IPS-11a (cell line): ENCODE measurements at regions not wholly inside any gene's neighbourhood (a gene's known extent, or its start where the extent isn't known, plus 50 kb on each side); places are given as distances from the start of the nearest gene placed in this dataset.
"Not testable (repeated sequence)": the region's sequence is repeated elsewhere in the genome, so short reads cannot be mapped to it uniquely, and the experiment has no call there.

Experiments used
- H3K4me3 ChIP-seq: one replicate; pipeline ENCODE4 v1.5.1; 2013; ENCODE audit warnings: low read depth, low read length, control low read depth

DNA sequence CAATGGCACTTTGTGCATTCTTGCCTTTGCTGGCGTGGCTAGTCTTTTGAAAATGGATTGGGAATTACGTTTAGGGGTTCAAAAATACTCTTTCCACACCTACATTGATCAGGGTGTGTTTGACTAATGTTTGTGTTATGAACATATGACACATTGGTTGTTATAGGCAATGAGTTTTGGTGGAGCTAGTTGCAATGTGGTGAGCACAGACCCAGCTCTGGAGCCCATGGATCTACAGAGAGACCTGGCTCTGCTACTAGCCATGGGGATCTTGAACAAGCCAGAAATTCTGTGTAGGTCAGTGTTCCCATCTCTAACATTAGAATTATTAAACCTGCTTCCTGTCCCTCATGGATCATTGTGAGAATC is 222.4 kb upstream of the UBL3 start:
- no peak overlapping the region for H3K4me3 ChIP-seq

DNA sequence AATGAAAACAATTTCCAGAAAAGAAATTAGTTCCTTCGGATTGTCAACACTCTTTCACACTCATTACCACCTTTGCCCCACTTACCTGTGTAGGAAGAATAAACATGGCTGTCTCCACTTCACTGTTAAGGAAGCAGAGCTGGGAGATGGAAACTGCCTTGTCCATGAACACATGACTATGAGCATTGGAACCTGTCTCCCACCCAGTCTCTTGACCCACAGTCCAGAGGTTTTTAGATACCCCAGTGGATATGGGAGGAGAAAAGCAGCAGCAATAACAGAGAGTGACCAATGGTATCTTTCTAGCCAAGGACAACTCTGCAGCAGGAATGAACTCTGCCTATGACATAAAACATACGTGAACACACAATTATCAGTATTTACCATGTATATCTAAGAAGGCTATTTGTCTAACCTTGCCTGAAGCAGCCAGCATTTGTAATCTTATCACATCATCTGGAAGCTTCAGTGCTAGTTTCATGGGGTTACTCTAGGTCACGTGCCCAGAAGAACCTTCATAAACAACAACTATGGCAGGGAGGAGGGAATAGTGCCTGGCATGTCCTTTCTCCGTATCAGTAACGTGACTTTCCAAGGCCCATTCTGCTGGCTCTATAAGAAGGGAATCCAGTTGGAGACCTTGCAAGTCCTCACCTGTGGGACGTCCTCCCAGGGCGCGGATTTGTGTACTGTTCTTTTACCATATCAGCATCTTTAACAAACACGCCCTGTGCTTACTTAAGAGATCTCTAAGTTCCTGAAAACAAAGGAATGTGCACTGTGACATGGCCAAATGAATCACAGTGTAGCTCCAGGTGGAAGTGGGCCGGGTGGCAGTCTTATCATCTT is 221.8 kb upstream of the UBL3 start:
- no peak overlapping the region for H3K4me3 ChIP-seq

DNA sequence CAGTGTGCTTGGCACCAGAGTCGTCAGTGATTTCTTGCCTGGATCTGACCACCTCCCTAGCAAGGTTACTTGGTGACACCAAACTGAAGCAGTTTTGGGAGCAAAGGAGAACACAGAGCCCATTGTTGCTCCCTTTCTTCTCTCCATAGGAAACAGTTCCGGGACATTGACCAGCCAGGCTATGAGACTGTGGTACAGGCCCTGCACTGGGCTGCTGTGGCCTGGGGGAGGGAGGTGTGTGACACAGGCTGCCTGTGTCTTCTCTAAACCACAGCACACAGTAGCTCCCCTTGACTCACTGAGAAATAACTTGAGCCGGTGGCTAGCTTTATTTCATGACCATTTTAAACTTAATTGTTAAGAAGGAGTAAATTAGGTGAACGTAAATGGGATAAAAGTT is 214.8 kb upstream of the UBL3 start:
- H3K4me3 ChIP-seq: no peak overlapping the region

DNA sequence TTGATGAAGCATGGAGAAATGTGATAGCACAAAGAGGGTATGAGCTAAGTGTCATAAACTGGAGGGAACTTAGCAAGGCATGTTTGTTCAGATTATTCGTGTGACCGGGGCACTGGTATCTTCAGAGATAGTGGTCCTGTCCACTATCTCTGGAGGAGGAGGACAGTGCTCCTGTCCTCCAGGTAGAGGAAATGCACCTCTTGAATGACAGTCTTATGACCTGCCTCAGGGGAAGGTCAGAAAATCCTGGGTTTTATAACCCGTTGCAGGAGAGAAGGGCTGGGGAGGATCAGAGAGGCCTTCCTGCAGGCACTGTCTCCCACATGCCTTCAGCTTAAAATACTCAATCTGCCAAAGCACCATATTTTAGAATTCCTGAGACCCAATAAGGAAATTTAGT is 213.5 kb upstream of the UBL3 start:
- H3K4me3 ChIP-seq: no peak overlapping the region

DNA sequence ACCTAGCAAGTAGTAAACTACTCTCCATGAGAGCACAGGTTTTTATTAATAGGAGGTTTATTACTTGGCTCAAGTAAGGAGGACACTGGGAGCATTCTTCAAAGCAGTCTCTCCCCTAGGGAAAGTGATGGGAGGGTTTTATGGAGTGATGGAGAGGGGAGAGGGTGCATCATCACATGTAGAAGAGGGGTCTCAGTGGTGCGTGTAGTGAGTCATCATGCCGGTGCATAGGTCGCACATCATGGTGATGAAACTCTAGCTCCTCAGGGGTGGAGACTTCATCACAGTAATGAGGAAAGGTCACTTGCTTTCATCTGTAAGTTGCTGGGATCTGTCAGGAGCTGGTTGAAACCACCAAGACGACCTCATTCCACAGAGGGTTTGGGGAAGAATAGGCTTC is 210.8 kb upstream of the UBL3 start:
- H3K4me3 ChIP-seq: no peak overlapping the region

DNA sequence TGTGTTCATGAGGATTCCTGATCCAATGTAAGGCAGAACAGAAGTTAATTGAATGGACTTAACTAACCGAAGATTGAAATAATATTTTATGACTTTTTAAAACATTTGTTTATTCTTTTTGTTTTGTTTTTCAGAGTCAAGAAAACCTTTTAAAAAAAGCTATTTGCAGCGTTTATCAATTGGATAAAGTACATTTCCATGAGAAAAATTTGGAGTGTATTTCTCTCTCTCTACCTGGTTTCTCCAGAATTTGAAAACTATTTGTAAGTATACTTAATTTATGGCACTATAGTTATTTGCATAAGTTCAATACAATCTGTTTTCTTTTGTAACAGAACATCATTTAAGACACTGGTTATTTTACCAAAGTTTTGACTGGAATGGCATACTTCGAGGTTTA is 208.0 kb upstream of the UBL3 start:
- H3K4me3 ChIP-seq: no peak overlapping the region

DNA sequence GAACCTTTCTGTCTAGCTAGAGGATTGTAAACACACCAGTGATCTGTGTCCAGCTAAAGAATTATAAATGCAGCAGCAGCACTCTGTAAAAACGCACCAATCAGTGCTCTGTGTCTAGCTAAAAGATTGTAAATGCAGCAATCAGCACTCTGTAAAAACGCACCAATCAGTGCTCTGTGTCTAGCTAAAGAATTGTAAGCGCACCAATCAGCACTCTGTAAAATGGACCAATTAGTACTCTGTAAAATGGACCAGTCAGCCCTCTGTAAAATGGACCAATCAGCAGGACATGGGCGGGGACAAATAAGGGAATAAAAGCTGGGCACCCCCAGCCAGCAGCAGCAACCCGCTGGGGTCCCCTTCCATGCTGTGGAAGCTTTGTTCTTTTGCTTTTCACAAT is 204.1 kb upstream of the UBL3 start:
- H3K4me3 ChIP-seq: not testable (repeated sequence)

DNA sequence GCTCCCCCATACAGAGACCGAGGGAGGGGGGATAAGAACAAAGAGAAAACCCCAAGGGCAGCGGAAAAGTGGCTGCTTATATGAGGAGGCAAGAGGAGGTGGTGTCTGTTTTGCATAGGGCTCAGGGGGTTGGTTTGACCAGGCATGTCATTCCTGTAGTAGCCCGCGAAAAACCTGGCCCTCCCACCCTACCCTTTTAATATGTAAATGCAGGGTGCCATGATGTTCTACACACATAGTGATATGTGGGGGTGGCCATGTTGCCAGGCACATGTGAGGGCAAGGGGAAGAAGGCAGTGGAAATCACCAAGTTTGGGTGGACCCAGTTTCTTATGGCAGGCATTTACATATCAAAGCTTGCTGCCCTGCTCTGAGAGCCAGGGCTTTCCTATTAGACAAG is 203.5 kb upstream of the UBL3 start:
- H3K4me3 ChIP-seq: no peak overlapping the region

DNA sequence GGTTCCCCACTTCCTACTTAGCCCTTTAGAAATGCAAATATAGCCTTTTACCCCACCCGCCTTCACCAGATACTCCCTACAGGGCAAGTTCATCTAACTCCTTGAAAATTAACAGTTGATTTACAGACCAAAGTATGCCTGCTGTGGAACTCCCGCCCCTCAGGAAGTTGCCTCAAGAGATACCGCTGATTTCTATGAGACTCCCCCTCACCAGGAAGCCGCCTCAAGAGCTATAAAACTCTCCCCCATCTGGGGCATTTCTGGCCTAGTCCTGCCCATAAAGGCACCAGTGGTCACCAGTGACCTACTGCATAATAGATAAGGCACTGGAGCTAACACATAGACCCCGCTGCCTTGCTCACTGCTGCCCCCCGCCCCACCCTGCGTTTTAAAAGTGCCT is 201.7 kb upstream of the UBL3 start:
- no peak overlapping the region for H3K4me3 ChIP-seq

DNA sequence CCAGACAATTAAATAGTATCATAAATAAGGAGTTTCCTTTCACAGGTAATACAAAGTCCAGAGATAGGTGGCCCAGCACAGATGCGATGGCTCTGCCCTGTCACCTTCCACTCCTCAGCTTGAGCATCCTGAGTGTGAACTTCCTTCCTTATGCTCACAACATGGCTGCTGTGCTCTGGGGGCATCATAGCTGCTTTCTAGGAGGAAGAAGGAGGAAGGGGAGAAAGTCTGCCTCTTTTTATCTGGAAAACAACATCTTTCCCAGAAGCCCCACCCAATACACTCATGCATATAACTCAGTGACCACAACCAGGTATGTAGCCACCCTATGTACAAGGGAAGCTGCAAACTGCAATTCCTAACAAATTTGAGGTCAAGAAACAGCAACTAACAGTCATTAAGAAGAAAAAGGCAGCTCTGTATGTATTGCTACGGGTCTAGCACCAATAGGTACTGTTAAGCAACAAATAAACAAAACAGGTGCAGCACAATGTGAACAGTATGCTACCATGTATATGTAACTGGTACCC is 201.2 kb upstream of the UBL3 start:
- no peak overlapping the region for H3K4me3 ChIP-seq

DNA sequence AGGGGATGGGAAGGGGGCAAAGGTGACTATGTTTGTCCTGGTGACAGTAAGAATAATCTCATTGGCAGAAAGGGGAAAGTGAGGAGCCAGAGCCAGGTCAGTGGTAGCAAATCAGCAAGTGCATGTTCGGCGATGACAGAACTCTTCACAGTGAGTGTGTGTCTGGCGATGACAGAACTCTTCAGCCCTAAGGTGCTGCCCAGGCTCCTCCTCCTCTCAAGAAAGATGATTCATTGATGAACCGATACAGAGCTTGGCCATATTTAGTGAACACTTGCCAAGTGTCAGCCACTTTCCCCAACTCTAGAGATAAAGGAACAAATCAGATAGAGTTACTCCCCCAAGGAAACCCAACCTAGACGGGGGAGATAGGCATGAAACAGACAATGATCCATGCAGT is 199.3 kb upstream of the UBL3 start:
- H3K4me3 ChIP-seq: no peak overlapping the region

DNA sequence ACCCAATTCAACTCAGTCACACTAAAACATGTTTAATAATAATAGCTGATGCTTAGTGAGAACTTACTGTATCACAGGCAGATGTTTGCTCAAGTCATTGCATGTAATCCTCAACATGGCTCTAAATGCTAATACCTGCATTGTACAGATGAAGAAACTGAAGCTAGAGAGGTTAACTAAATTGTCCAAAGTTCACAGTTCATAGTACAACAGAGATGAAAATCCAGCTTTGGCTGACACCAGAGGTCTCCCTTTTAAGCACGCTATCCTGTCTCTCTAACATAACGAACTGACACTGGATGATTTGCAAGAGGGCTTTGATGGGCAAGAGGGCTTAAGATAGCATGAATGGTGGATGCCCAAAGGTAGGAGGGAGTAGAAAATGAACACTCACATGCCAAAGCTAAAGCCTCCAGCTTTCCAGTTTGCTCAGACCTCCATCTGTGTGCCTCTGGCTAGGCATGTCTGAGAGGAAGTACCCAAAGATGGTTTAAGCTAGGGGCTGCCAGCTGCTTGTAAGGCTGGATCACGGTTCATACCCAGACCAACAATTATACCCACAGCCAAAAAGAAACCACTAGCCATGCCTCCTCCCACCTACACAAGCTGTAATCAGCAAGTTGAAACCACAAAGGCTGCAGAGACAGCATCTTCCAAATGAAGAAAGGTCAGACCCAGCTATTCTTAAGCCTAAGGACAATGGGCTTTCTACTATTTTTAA is 196.9 kb upstream of the UBL3 start:
- H3K4me3 ChIP-seq: no peak overlapping the region

DNA sequence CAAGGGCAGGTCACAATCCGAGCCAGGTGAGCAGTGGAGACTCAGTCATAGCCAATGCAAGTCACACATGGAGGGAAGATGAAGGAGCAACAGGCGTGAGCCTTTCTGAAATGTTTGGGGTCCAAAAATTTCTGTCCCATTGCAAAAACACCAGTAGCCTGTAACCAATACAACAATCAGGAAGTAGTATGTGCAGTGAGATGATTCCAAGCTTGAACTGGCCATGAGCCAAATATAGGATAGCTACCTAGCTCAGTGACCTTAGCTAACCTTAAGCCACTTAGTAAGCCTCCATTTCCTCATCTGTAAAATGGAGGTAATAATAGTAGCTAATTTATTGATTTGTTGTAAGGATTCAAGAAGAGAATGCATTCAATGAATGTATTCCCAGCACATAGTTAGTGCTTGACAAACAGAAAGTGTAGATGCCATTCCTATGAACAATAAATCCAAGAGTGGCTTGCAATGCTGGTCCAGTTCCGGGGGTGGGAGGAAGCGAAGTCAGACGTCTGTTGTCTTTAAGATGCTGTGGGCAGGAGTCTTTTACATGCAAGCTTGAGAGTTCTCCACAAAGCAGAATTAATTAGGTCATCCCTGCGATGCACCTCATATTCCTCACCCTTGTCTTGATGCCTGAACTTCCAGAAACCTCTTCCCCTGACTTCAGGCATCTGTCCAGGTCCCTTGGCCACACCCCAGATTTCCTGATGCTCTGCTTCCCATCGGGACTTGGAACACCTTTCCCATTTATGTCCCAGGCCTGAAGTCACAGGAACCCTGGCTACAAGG is 195.7 kb upstream of the UBL3 start:
- H3K4me3 ChIP-seq: no peak overlapping the region

DNA sequence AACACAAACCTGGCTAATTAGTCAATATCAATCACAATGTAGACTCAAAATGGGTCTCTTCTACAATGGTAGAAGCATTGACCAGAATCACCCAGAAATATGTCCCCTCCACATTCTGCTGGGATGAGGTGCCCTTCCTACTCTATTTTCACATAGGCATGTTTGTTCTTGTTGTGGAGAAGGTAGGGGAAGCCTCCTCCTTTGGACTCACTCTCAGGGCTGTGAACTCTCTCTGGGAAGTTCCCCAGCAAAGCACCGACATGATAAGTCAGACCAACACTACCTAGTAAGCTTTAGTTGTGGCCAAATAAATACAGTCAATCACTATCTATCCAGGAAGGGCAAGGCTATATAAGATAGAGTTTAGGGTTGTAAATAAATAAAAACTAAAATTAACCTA is 194.5 kb upstream of the UBL3 start:
- H3K4me3 ChIP-seq: no peak overlapping the region

DNA sequence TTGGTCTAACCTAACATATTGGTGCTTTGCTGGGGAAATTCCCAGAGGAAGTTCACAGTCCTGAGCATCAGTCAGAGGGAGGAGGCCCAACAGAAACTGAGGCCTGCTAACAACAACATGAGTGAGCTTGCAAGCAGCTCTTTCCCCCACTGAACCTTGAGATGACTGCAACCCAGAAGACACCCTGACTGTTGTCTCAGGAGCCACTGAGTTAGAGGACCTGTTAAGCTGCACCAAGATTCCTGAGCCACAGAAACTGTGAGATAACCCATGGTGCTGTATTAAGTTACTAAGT is 193.2 kb upstream of the UBL3 start:
- H3K4me3 ChIP-seq: no peak overlapping the region

DNA sequence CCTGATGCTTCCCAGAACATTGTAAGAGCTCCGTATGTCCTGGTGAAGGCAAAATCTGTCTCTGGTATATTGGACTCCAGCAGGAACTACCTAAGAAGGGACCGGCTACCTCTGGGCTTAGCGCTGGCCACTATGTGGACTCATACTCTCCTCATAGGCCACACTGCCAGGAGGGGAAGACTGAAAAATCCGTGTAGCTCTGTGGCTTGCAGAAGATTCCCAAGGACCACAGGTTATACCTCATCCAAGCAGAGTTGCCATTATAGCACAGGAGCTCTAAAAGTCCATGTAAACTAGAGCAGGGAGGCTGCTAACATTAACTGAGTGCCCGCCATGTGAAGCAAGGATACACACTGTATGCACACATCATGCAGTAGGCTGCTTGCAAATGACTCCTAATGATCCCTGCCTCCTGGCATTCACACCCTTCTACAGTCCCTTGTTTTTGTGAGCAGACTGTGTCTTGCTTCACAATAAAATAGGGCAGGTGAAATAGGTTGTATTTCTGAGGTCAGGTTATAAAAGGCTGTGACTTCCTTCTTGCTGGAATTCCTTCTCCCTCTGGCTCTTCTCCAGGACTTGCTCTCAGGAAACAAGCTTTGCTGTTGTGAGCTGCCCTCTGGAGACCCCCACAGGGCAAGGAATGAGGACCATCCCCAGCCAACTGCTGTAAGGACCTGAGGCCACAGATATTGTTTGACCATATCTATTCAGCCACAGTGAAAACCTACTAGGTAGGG is 192.6 kb upstream of the UBL3 start:
- H3K4me3 ChIP-seq: no peak overlapping the region

DNA sequence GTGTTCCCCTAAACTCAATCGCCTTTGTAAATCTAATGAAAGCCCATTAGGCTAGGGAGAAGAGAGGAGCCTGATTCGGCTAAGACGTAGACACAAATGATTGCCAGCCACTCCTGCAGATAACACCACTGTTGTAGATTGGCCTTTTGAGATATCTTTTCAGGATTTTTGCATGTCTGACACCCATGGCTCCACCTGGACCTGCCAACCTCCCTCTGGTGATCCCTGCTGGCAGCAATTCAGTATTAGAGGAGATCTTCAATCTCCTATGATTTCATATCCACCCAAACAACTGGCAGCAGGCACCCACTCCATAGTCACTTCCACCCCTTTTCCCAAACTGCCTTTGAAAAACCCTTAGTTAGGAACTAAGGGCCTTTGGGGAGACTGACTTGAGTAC is 191.9 kb upstream of the UBL3 start:
- no peak overlapping the region for H3K4me3 ChIP-seq

DNA sequence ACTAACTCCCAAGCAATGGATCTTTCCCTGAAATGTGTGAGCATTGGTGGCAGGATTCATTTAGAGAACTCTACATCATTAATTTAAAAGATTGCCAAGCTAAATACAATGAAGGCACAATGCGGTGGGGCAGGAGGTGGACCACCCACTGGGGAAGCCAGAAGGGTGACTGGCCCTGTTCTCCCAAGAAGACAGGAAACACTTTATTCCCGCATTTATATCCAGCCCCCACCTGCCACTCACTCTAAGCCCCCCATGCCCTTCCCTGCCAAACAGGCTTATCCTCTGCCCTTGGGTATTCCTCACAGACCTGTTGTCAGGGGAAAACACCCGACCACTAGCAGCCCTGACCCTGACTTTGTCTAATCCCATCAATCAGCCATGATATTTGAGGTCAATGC is 189.1 kb upstream of the UBL3 start:
- no peak overlapping the region for H3K4me3 ChIP-seq

DNA sequence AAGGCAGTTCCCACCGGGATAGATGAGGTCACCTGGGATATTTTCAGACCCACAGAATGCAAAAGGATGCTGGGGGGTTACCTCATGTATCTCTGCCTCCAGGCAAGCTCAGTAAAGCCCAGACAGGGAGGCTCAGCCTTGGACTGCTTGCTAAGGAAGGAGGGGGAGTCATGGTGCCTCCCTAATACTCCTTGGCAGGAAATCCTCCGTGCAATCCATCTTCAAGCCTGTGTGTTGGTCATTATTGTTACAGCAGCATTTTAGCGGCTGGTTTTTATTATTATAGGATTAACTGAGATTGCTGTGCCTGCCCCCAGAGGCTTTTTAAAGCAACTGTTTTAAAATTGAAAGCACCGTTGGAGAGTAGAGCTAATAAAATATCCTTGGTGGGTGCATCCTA is 188.5 kb upstream of the UBL3 start:
- no peak overlapping the region for H3K4me3 ChIP-seq

DNA sequence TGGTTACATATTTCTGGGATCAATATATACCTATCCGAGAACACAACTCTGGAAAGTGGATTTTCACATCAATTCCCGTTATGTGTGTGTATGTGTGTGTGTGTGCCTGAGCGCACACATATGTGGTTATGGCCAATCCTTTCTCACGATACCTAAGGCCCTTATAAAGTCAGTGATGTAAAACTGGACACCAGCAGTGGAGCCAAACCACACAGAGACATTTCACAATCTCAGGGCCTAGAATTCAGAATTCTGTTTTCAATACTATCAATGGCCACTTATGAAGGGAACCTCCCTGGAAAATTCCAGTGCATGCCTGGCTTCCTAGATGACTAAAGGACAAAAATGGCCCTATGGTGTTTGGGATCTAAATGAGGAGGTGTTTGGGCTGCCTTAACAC is 187.3 kb upstream of the UBL3 start:
- H3K4me3 ChIP-seq: no peak overlapping the region

DNA sequence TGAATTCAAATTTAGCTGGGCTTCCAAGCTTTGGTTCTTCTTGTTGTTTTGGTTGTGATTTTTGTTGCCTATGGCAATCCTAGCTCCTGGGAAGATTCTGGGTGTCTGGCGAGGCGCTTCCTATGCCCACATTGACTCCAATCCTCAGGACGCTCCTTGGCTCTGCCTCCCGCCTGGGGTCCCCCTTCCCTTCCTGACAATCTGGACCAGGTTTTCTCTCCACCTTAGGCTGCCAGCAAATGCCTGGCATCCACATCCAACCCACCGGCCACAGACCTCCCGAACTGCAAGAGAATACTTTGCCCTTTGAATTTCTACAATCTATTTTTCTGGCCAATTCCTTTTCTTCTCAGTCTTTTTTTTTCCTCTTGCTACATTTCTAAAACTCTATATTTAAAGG is 186.9 kb upstream of the UBL3 start:
- H3K4me3 ChIP-seq: no peak overlapping the region
